Neural cell (in vitro differentiated cells): ENCODE measurements at regions not wholly inside any gene's neighbourhood (a gene's known extent, or its start where the extent isn't known, plus 50 kb on each side); places are given as distances from the start of the nearest gene placed in this dataset.

Experiments used
- H2AFZ ChIP-seq: fragments of 200-600, 300-800 bp; sonication (generic), shearing (Covaris generic); 2 replicates; pipeline ENCODE4 v1.6.0; 2014; ENCODE audit warnings: low read depth, mild to moderate bottlenecking, antibody characterized with exemption, low read length, moderate library complexity
- H3F3A ChIP-seq: fragments of 200-600 bp; shearing (Covaris generic); 2 replicates; pipeline ENCODE4 v1.6.1; 2016; ENCODE audit warnings: mild to moderate bottlenecking, moderate library complexity, mixed read lengths, antibody characterized with exemption, low read length; ENCODE audit not compliant: insufficient read depth, poor library complexity, severe bottlenecking
- H3K27ac ChIP-seq: fragments of 200-600, 300-800 bp; sonication (generic), shearing (Covaris generic); 2 replicates; pipeline ENCODE4 v1.5.1; 2014; ENCODE audit warnings: mild to moderate bottlenecking, low read length, moderate library complexity
- H3K27me3 ChIP-seq: fragments of 300-800, 200-600 bp; sonication (generic), shearing (Covaris generic); 2 replicates; pipeline ENCODE4 v1.6.0; 2014; ENCODE audit warnings: mild to moderate bottlenecking, low read depth, low read length, moderate library complexity; ENCODE audit not compliant: insufficient read depth
- H3K36me3 ChIP-seq: fragments of 300-800, 200-600 bp; sonication (generic), shearing (Covaris generic); 2 replicates; pipeline ENCODE4 v1.5.1; 2014; ENCODE audit warnings: mild to moderate bottlenecking, antibody characterized with exemption, low read length, moderate library complexity; ENCODE audit not compliant: insufficient read depth
- H3K4me2 ChIP-seq: fragments of 300-800, 200-600 bp; sonication (generic), shearing (Covaris generic); 2 replicates; pipeline ENCODE4 v1.6.0; 2014; ENCODE audit warnings: mild to moderate bottlenecking, low read length
- H3K4me3 ChIP-seq: fragments of 300-800, 200-600 bp; sonication (generic), shearing (Covaris generic); 2 replicates; pipeline ENCODE4 v1.5.1; 2014; ENCODE audit warnings: mild to moderate bottlenecking, low read length, moderate library complexity
- H3K79me2 ChIP-seq: fragments of 200-600 bp; shearing (Covaris generic); replicated peaks from 2 replicates; pipeline ENCODE4 v1.6.0; 2014; ENCODE audit warnings: mild to moderate bottlenecking, low read length, moderate library complexity; ENCODE audit not compliant: insufficient read depth
- H3K9ac ChIP-seq: fragments of 300-800, 200-600 bp; sonication (generic), shearing (Covaris generic); 2 replicates; pipeline ENCODE4 v1.6.1; 2016; ENCODE audit warnings: mild to moderate bottlenecking, low read length, mixed read lengths
- H3K9me2 ChIP-seq: fragments of 200-600 bp; shearing (Covaris generic); 2 replicates; pipeline ENCODE4 v1.6.1; 2016; ENCODE audit warnings: mild to moderate bottlenecking, low read length, mixed read lengths; ENCODE audit not compliant: insufficient read depth
- H3K9me3 ChIP-seq: fragments of 200-600, 300-800 bp; sonication (generic), shearing (Covaris generic); 2 replicates; pipeline ENCODE4 v1.6.1; 2016; ENCODE audit warnings: mild to moderate bottlenecking, mixed run types, low read length, moderate library complexity, mixed read lengths
- H4K20me1 ChIP-seq: fragments of 200-600 bp; shearing (Covaris generic); 2 replicates; pipeline ENCODE4 v1.6.1; 2016; ENCODE audit warnings: mild to moderate bottlenecking, mixed run types; ENCODE audit not compliant: insufficient read depth
- CTCF ChIP-seq: fragments of 450-650 bp; IDR thresholded peaks from 2 replicates; pipeline ENCODE4 v1.5.1; 2014; ENCODE audit warnings: antibody characterized with exemption, mild to moderate bottlenecking, moderate library complexity; ENCODE audit not compliant: poor library complexity, severe bottlenecking
- EP300 ChIP-seq: fragments of 450-650 bp; conservative IDR thresholded peaks from 2 replicates; pipeline ENCODE4 v1.6.1; 2014; ENCODE audit warnings: antibody characterized with exemption, mild to moderate bottlenecking, moderate library complexity; ENCODE audit not compliant: poor library complexity, severe bottlenecking
- EZH2 ChIP-seq: fragments of 200-600, 300-800 bp; shearing (Covaris generic), sonication (generic); IDR thresholded peaks from 2 replicates; pipeline ENCODE4 v1.6.1; 2014; ENCODE audit warnings: antibody characterized with exemption, low read length, borderline replicate concordance, mild to moderate bottlenecking; ENCODE audit not compliant: insufficient read depth, poor library complexity, severe bottlenecking
- MXI1 ChIP-seq: fragments of 450-650 bp; conservative IDR thresholded peaks from 2 replicates; pipeline ENCODE4 v1.6.1; 2014; ENCODE audit warnings: antibody characterized with exemption, mild to moderate bottlenecking; ENCODE audit not compliant: poor library complexity, severe bottlenecking
- POLR2AphosphoS5 ChIP-seq: IDR thresholded peaks from 2 replicates; pipeline ENCODE4 v1.6.1; 2012
- RAD21 ChIP-seq: fragments of 450-650 bp; conservative IDR thresholded peaks from 2 replicates; pipeline ENCODE4 v1.6.1; 2014; ENCODE audit warnings: antibody characterized with exemption, mild to moderate bottlenecking, moderate library complexity
- REST ChIP-seq: IDR thresholded peaks from 2 replicates; pipeline ENCODE4 v1.6.1; 2012; ENCODE audit warnings: borderline replicate concordance
- SMC3 ChIP-seq: fragments of 450-650 bp; conservative IDR thresholded peaks from 2 replicates; pipeline ENCODE4 v1.6.1; 2014; ENCODE audit warnings: antibody characterized with exemption, mild to moderate bottlenecking, moderate library complexity; ENCODE audit not compliant: poor library complexity
- TAF1 ChIP-seq: IDR thresholded peaks from 2 replicates; pipeline ENCODE4 v1.6.1; 2012; ENCODE audit warnings: low read depth

GRCh38 chr2:143964891-143965290 is 555.0 kb downstream of the ZEB2 start:
- H3K36me3 ChIP-seq, result no peaks in the 10 kb centered on the region
- no peak overlapping the region for H3K9ac ChIP-seq
- no peak overlapping the region for H2AFZ ChIP-seq
- no peaks in the 10 kb centered on the region for H3F3A ChIP-seq
- no peaks in the 10 kb centered on the region for H3K9me3 ChIP-seq
- no peaks in the 10 kb centered on the region for H3K79me2 ChIP-seq
- no peak for TF ChIP-seq TAF1
- no peak overlapping the region for H3K4me2 ChIP-seq
- no peaks in the 10 kb centered on the region for H3K9me2 ChIP-seq
- H3K27me3 ChIP-seq, result no peaks in the 10 kb centered on the region
- no peak overlapping the region for H3K27ac ChIP-seq
- H4K20me1 ChIP-seq, result no peaks in the 10 kb centered on the region
- H3K4me3 ChIP-seq, result no peak overlapping the region

- TF ChIP-seq CTCF, result no peak
- TF ChIP-seq EP300, result no peak
- TF ChIP-seq POLR2AphosphoS5, result no peak
- TF ChIP-seq TAF1, result no peak
- TF ChIP-seq EZH2, result no peak
- TF ChIP-seq RAD21, result no peak
- TF ChIP-seq MXI1, result no peak
- TF ChIP-seq REST, result no peak
- no peak for TF ChIP-seq SMC3
- H3F3A ChIP-seq, result no peaks in the 10 kb centered on the region
- H3K9ac ChIP-seq, result no peak overlapping the region
- no peak overlapping the region for H3K4me3 ChIP-seq
- H3K36me3 ChIP-seq, result no peaks in the 10 kb centered on the region
- H3K9me2 ChIP-seq, result no peaks in the 10 kb centered on the region
- no peak overlapping the region for H3K4me2 ChIP-seq
- no peaks in the 10 kb centered on the region for H4K20me1 ChIP-seq
- no peaks in the 10 kb centered on the region for H3K27me3 ChIP-seq
- H2AFZ ChIP-seq, result no peak overlapping the region
- no peaks in the 10 kb centered on the region for H3K79me2 ChIP-seq
- H3K27ac ChIP-seq, result no peak overlapping the region
- H3K9me3 ChIP-seq, result no peaks in the 10 kb centered on the region
Measured at GRCh38 chr2:143960177-143960576, 559.7 kb downstream of the ZEB2 start.

- Histone ChIP-seq H3K79me2 (no peaks in the 10 kb centered on the region), H4K20me1 (no peaks in the 10 kb centered on the region), H3K9me2 (no peaks in the 10 kb centered on the region), H3K9ac (no peak overlapping the region), H3K4me3 (no peak overlapping the region), H3K27me3 (no peaks in the 10 kb centered on the region), H3K27ac (no peak overlapping the region), H2AFZ (no peak overlapping the region), H3K4me2 (no peak overlapping the region), H3K9me3 (no peaks in the 10 kb centered on the region), H3K36me3 (no peaks in the 10 kb centered on the region), H3F3A (no peaks in the 10 kb centered on the region)
- TF ChIP-seq POLR2AphosphoS5 (no peak), CTCF (no peak), EP300 (no peak), RAD21 (no peak), MXI1 (no peak), SMC3 (no peak), EZH2 (no peak), TAF1 (no peak)
Measured at GRCh38 chr2:143957321-143957720, 562.6 kb downstream of the ZEB2 start.
